ENCODE measurements at regions not wholly inside any gene's neighbourhood (a gene's known extent, or its start where the extent isn't known, plus 50 kb on each side); places are given as distances from the start of the nearest gene placed in this dataset.

DNA sequence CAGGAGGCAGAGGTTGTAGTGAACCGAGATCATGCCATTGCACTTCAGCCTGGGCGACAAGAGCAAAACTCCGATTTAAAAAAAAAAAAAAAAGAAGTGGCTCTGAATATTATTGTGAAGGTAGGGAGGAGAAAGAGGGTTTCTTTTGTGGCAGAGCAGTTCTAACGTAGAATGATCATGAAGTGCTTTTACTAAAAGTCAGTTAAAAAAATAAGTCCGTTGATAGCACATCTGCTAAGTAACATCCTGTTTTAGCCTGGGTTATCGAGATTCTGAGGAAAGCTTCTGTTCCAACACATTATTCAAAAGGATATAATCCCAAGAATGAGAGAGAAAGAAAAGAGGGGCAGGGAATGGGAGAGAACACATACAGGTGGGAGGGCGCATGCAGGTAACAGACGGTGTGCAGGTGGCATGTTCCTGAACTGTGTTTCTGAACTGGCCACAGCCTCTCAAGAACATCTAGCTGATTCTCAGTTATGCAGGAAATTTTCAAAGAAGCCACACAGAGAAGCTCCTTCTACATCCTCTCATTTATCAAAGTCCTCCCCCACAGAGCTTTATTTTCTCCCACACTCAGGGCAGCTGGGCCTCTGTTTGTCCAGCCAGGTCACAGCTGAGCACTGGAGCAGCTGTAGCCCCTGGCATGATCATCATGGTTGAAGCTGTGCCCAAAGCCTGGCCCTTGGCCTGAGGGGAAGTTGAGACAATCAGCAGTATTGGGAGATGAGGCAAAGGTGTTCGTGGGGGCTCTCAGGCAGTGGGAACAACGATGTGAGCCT is 342.3 kb downstream of the ZNF674 start:
- H3K9me3 ChIP-seq (replicated peaks in 1 of 2; ENCODE audit: control insufficient read depth in 1 of 2, insufficient read depth in 1 of 2, low read length in 2 of 2) = no peaks in the 10 kb centered on the region
- intact Hi-C loops (cut with micrococcal nuclease) = no loop called here
- H3K9ac ChIP-seq (ENCODE audit: insufficient read depth, low read length, poor library complexity, severe bottlenecking) = no peak overlapping the region
- no peaks in the 10 kb centered on the region for H3K36me3 ChIP-seq (replicated peaks in 1 of 2; ENCODE audit: control insufficient read depth in 1 of 2, insufficient read depth in 2 of 2, low read length in 2 of 2)
- no peaks in the 10 kb centered on the region for H4K20me1 ChIP-seq (ENCODE audit: insufficient read depth, low read length)
- H3K27me3 Mint-ChIP-seq (ENCODE audit: low read depth in 3 of 3) = peaks cover 0 to 3% (median 1%) of the 10 kb centered on the region in 3 donors
- no peaks in the 10 kb centered on the region for H3K79me2 ChIP-seq (ENCODE audit: insufficient read depth, low read length)
- peaks cover 0 to 6% of the 10 kb centered on the region in 2 donors for H3K27me3 ChIP-seq (ENCODE audit: control insufficient read depth in 2 of 2, insufficient read depth in 2 of 2, low read length in 2 of 2)
- no peak overlapping the region for H3K4me3 Mint-ChIP-seq
- no peak overlapping the region for H3K27ac ChIP-seq (ENCODE audit: low read depth in 1 of 2, low read length in 2 of 2)
- no peaks in the 10 kb centered on the region for H3K4me1 ChIP-seq (ENCODE audit: control insufficient read depth in 1 of 2, insufficient read depth in 2 of 2, low read length in 2 of 2)
- no peak for TF ChIP-seq CTCF (IDR thresholded peaks at IDR 0.05)
- peak overlapping the region in 1 of 7 donors; percentile 26 for H3K27ac Mint-ChIP-seq
- H2AFZ ChIP-seq (ENCODE audit: insufficient read depth, low read depth, low read length, poor library complexity, severe bottlenecking) = no peak overlapping the region
- H3K9me3 Mint-ChIP-seq = no peaks in the 10 kb centered on the region
- no peak for DNase-seq
- H3K4me2 ChIP-seq (replicated peaks; ENCODE audit: extremely low read depth, low read length, poor library complexity, severe bottlenecking) = no peak overlapping the region
- no peak overlapping the region for H3K4me3 ChIP-seq (replicated peaks in 1 of 3; ENCODE audit: low read depth in 2 of 3, low read length in 3 of 3)
- H3K36me3 Mint-ChIP-seq = no peaks in the 10 kb centered on the region
- WGBS (ENCODE audit: insufficient coverage) = 33% methylated on average over 1 of the region's 10 CpGs
- H3K4me1 Mint-ChIP-seq = peaks cover 5% of the 10 kb centered on the region

GRCh38 chrX:46200413-46200812 is 344.8 kb downstream of the ZNF674 start:
- H3K36me3 ChIP-seq (replicated peaks in 1 of 2; ENCODE audit: control insufficient read depth in 1 of 2, insufficient read depth in 2 of 2, low read length in 2 of 2) = no peaks in the 10 kb centered on the region
- WGBS (ENCODE audit: insufficient coverage) = no CpG with 5 or more reads among the region's 1 CpG
- H3K9ac ChIP-seq (ENCODE audit: insufficient read depth, low read length, poor library complexity, severe bottlenecking) = no peak overlapping the region
- H3K4me3 ChIP-seq (replicated peaks in 1 of 3; ENCODE audit: low read depth in 2 of 3, low read length in 3 of 3) = no peak overlapping the region
- no peaks in the 10 kb centered on the region for H3K36me3 Mint-ChIP-seq
- peaks cover 0 to 2% of the 10 kb centered on the region in 2 donors for H3K27me3 ChIP-seq (ENCODE audit: control insufficient read depth in 2 of 2, insufficient read depth in 2 of 2, low read length in 2 of 2)
- no peak overlapping the region for H3K27ac ChIP-seq (ENCODE audit: low read depth in 1 of 2, low read length in 2 of 2)
- peaks cover 0 to 7% (median 2%) of the 10 kb centered on the region in 7 donors for H3K9me3 Mint-ChIP-seq
- H3K4me1 Mint-ChIP-seq = peaks cover 5% of the 10 kb centered on the region
- H3K79me2 ChIP-seq (ENCODE audit: insufficient read depth, low read length) = no peaks in the 10 kb centered on the region
- peaks cover 0 to 3% (median 1%) of the 10 kb centered on the region in 3 donors for H3K27me3 Mint-ChIP-seq (ENCODE audit: low read depth in 3 of 3)
- TF ChIP-seq CTCF (IDR thresholded peaks at IDR 0.05) = no peak
- no peaks in the 10 kb centered on the region for H4K20me1 ChIP-seq (ENCODE audit: insufficient read depth, low read length)
- no peak overlapping the region for H2AFZ ChIP-seq (ENCODE audit: insufficient read depth, low read depth, low read length, poor library complexity, severe bottlenecking)
- peaks cover 0 to 3% of the 10 kb centered on the region in 2 donors for H3K9me3 ChIP-seq (replicated peaks in 1 of 2; ENCODE audit: control insufficient read depth in 1 of 2, insufficient read depth in 1 of 2, low read length in 2 of 2)
- H3K4me2 ChIP-seq (replicated peaks; ENCODE audit: extremely low read depth, low read length, poor library complexity, severe bottlenecking) = no peak overlapping the region
- H3K4me3 Mint-ChIP-seq = no peak overlapping the region
- intact Hi-C loops (cut with micrococcal nuclease) = no loop called here
- no peak for DNase-seq
- H3K27ac Mint-ChIP-seq = no peak overlapping the region
- no peaks in the 10 kb centered on the region for H3K4me1 ChIP-seq (ENCODE audit: control insufficient read depth in 1 of 2, insufficient read depth in 2 of 2, low read length in 2 of 2)
